GOT3 (cell line): ENCODE measurements at regions not wholly inside any gene's neighbourhood (a gene's known extent, or its start where the extent isn't known, plus 50 kb on each side); places are given as distances from the start of the nearest gene placed in this dataset.
"Not testable (repeated sequence)": the region's sequence is repeated elsewhere in the genome, so short reads cannot be mapped to it uniquely, and the experiment has no call there.

Experiments
- DNase-seq: peaks from one replicate; lab custom pipeline; 2025; ENCODE audit warnings: mixed read lengths; lab: John Stamatoyannopoulos, UW

DNA sequence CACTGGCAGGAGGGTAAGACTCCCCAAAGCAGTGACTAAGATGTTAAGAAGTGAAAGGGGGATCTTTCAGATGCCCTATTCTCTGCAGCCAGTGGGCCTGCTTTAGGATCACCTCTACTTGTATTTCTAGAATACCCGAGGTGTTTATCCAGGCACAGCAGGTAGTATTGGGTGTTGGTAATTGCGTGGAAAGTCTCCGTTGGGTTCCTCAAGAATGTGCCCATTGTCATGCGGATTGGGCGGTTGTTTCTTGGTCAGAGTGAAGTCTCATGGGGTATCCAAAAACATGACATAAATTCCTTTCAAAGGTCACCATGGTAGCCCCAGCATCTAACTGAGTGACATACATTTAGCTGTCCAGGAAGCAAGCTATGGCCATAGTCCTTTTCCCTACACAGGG lies 308.8 kb downstream of the RPIA start:
- no peak for DNase-seq

DNA sequence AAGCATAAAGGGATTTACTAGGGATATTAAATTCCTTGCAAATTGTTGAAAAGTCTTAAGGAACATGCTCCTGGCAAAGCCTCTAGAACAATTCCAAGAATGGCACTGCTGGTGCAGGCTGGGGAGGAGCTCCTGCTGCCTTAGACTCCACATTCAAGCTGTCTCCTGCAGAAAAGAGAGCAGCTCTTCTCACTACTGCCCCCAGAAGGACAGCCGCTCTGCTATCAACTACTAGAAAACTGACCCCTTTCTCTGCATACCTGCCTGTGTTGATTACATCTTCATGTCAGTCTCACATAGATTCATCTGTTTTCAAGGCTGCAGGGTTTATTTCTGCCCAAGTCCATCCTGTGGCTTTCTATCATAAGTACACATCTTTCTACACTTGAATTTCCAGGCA lies 312.8 kb downstream of the RPIA start:
- DNase-seq = not testable (repeated sequence)

- DNase-seq = not testable (repeated sequence)
Measured at GRCh38 chr2:89020566-89020965, 329.1 kb downstream of the RPIA start.

DNA sequence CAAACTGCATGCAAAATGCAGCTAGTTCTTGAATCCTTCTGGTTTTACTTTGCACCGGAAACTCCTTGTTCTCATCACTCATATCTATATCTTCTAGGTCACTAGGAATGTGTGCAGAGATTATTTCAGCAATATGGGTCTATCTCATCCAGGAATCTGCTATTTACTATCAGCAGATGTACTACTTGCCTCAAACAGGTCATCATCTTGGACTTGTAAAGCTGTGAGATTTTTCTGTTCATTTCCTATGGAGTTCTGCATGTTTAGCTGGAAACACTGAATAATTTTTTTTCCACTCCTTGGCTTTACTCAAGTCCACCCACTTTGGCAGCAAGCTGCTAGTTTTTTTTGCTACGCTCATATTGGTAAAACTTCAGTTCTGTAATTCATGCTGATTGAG lies 334.8 kb downstream of the RPIA start:
- not testable (repeated sequence) for DNase-seq

- not testable (repeated sequence) for DNase-seq
Measured at GRCh38 chr2:89027115-89027514, 335.6 kb downstream of the RPIA start.

- not testable (repeated sequence) for DNase-seq
Measured at GRCh38 chr2:89027536-89027935, 336.1 kb downstream of the RPIA start.

DNA sequence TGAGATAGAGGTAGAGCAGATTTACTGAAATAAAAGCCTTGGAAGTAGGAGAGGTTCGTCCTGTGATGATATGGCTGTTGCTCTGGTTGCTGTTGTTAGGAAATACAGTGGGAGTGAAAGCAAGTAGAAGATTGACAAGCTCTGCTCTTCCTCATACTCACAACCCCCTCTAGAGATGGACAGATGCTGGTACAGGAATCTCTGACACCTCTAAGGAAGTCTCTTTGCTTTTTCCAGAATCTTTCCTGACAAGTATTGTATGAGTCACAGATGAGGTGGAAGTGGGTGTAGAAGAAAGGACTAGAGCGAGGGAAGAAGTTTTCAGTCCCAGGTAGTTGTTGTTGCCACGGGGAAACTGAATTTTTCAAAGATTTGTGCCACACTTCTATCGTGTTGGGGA lies 337.8 kb downstream of the RPIA start:
- DNase-seq = not testable (repeated sequence)

DNA sequence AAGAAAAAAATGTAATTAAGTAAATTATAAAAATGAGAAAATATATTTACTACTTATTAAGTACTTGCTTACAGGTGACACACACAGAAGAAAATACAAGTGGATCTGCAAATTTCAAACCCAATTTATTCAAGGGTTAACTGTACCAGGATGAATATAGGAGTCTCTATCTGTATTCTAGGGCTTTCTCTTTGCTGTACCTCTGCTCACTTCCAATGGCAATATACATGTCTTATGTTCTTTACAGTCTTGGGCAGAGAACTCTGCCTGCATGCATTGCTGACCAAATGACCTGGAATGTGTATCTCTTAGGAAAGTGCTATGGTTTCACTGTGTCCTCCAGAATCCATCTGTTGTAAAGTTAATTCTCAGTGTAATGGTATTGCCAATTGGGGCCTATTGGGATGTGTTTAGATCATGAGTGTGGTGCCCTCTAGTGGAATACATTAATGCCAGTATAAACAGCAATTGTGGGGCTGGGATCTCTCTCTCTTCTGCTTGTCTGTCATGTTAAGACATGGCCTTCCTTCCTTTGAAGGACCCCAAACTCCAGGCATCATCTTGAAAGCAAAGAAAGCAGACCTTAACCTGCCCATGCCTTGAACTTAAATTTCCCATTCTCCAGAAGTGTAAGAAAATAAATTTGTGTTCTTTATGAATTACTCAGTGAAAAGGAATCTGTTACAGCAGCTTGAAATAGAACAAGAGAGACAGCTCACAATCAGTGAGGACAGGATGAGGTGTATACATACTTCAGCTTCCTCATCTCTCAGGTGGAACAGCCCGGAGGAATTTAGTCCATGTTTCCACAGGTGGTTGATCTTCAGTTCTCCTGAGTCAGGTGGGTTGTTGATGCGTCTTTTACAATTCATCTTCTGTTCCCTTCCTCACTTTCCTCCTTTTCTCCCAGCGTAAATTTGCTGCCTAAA lies 356.9 kb downstream of the RPIA start:
- DNase-seq = not testable (repeated sequence)

GRCh38 chr2:89058616-89059015 lies 367.1 kb downstream of the RPIA start:
- DNase-seq = not testable (repeated sequence)

DNA sequence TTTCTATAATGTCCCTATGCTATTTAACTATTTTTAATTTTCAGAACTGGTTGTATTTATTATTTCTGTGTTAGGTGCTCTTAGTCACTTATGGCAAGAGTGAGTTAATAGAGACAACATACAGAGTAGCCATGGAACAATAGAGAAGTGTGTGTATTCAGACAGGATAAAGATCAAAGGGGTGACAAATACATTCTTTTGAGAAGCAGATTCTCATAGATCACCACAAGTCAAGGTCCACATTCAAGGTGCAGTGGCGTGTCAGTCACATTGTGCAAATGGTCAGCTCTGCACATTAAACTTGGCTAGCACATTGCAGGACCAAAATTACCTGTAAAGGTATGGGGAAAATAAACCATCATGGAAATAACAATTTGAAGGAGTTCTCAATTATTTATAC lies 369.7 kb downstream of the RPIA start:
- DNase-seq = not testable (repeated sequence)

GRCh38 chr2:89076771-89077170 lies 385.3 kb downstream of the RPIA start:
- DNase-seq = not testable (repeated sequence)

GRCh38 chr2:89092911-89093310 lies 401.4 kb downstream of the RPIA start:
- not testable (repeated sequence) for DNase-seq

- DNase-seq = not testable (repeated sequence)
Measured at GRCh38 chr2:89095060-89095459, 403.6 kb downstream of the RPIA start.

DNA sequence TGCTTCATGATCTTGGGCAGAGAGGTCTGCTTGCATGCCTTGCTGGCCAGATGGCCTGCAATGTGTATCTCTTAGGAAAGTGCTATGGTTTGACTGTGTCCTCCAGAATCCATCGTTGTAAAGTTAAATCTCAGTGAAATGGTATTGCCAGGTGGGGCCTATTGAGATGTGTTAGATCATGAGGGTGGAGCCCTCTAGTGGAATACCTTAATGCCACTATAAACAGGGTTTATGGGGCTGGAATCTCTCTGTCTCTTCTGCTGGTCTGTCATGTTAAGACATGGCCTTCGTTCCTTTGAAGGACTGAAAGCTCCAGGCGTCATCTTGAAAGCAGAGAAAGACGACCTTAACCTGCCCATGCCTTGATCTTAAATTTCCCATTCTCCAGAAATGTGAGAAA lies 411.1 kb downstream of the RPIA start:
- DNase-seq = not testable (repeated sequence)

GRCh38 chr2:89106369-89107019 lies 415.0 kb downstream of the RPIA start:
- not testable (repeated sequence) for DNase-seq

DNA sequence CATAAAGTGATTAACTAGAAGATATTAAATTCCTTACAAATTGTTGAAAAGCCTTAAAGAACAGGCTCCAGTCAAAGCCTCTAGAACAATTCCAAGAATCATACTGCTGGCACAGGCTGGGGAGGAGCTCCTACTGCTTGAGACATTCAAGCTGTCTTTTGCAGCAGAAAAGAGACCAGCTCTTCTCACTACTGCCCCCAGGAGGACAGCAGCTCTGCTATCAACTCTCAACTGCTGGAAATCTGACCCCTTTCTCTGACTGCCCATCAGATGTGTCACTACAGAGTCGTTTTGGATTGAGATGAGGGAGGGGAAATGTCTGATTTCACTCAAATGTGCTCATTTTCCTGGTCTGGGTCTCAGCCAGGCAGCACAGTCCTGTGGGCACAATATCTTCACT lies 421.0 kb downstream of the RPIA start:
- DNase-seq = not testable (repeated sequence)

GRCh38 chr2:89113286-89113685 lies 421.8 kb downstream of the RPIA start:
- not testable (repeated sequence) for DNase-seq

DNA sequence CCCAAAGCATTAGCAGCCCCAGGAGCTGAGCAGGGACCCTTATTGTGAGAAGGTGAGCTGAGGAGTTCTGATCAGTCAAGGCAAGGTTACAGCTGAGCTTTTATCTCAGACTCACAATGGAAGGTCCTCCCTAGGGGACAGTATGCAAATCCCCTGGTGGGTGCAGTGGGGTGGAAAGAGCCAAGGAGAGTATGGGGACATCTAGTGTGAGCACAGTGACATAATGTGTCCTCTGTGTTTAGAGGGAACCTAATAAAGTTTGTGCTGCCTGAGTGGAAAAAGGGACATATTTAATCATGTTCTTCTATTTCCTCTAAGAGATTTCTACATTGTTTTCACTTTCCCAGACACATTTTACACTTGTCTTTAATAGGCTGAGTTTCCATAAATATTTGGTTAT lies 438.0 kb downstream of the RPIA start:
- not testable (repeated sequence) for DNase-seq

GRCh38 chr2:89130665-89131308 lies 439.3 kb downstream of the RPIA start:
- DNase-seq = not testable (repeated sequence)

- DNase-seq = not testable (repeated sequence)
Measured at GRCh38 chr2:89142959-89143358, 451.5 kb downstream of the RPIA start.

DNA sequence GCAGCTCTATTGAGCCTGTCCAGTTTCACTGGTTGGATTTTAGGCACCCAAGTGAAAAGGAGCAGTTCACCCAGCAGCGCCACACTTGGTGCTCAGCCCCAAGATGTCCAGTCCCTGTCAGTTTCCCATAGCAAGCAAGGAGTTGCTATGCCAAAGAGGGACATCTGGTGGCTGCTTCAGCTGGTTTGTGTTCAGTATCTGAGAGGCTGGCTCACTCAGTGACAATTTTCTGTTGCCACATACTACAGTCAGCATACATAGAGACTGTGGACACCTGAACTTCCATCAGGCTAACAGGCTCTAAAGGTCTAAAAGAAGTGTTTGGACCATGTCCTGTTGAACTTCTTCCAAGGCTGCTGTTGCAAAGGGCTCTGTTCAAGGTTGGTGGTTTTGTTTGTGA lies 453.9 kb downstream of the RPIA start:
- not testable (repeated sequence) for DNase-seq

GRCh38 chr2:89148256-89148655 lies 456.8 kb downstream of the RPIA start:
- DNase-seq = not testable (repeated sequence)
